ENCODE measurements at regions not wholly inside any gene's neighbourhood (a gene's known extent, or its start where the extent isn't known, plus 50 kb on each side); places are given as distances from the start of the nearest gene placed in this dataset.

GRCh38 chr2:4662161-4662779, 958.9 kb downstream of the DCDC2C start:
- no peaks in the 10 kb centered on the region for H3K9me3 ChIP-seq
- H3K36me3 ChIP-seq (ENCODE audit: control insufficient read depth, insufficient read depth, low read length) = no peaks in the 10 kb centered on the region
- peaks cover 5% of the 10 kb centered on the region; the same call in 1 of the 2 replicates for H3K4me1 ChIP-seq
- H3K4me3 ChIP-seq (ENCODE audit: low read depth, low read length) = no peak overlapping the region
- ChIA-PET POLR2A (no interaction called here), CTCF (no interaction called here)
- no peak overlapping the region for H3K4me3 Mint-ChIP-seq (ENCODE audit: unreplicated experiment)
- no peaks in the 10 kb centered on the region for H3K27me3 ChIP-seq (replicated peaks; ENCODE audit: control insufficient read depth, insufficient read depth, low read length)
- no peaks in the 10 kb centered on the region for H3K4me1 Mint-ChIP-seq (ENCODE audit: low read depth, unreplicated experiment)
- TF ChIP-seq, protein P1, sequence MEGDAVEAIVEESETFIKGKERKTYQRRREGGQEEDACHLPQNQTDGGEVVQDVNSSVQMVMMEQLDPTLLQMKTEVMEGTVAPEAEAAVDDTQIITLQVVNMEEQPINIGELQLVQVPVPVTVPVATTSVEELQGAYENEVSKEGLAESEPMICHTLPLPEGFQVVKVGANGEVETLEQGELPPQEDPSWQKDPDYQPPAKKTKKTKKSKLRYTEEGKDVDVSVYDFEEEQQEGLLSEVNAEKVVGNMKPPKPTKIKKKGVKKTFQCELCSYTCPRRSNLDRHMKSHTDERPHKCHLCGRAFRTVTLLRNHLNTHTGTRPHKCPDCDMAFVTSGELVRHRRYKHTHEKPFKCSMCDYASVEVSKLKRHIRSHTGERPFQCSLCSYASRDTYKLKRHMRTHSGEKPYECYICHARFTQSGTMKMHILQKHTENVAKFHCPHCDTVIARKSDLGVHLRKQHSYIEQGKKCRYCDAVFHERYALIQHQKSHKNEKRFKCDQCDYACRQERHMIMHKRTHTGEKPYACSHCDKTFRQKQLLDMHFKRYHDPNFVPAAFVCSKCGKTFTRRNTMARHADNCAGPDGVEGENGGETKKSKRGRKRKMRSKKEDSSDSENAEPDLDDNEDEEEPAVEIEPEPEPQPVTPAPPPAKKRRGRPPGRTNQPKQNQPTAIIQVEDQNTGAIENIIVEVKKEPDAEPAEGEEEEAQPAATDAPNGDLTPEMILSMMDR (IDR thresholded peaks at IDR 0.05; ENCODE audit: insufficient read depth in 1 of 2, low read depth in 1 of 2, low read length in 1 of 2, severe bottlenecking in 1 of 2, unreplicated experiment in 1 of 2) = no peak
- H3K27me3 Mint-ChIP-seq (ENCODE audit: insufficient read depth, unreplicated experiment) = no peaks in the 10 kb centered on the region
- H3K9me3 Mint-ChIP-seq (ENCODE audit: unreplicated experiment) = no peaks in the 10 kb centered on the region
- H3K27ac Mint-ChIP-seq (ENCODE audit: unreplicated experiment) = no peak overlapping the region
- H3K36me3 Mint-ChIP-seq (ENCODE audit: insufficient read depth, unreplicated experiment) = no peaks in the 10 kb centered on the region
- no peak for DNase-seq
- BruUV-seq (replicated peaks) = no TSS peak
- intact Hi-C loops (cut with micrococcal nuclease; ENCODE audit: unreplicated experiment) = no loop called here

DNA sequence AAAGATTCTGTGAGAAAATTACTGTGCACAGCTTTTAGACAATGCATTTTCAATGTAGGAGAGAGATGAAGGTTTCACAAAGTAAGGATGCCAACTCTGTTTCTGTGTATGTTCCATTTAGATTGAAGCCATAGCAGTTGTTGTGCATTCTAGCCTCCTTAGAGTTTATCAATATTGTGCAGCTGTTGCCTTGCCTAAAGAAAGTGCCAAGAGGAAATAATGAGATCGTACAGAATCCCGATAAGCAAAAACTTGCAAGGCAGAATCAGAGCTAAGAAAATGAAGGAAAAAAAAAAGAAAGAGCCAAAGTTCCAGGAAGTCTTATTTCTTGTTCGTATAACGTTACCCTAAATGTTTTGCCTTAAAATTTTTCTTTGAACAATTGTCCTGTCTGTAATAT, 965.0 kb downstream of the DCDC2C start:
- intact Hi-C loops (cut with micrococcal nuclease; ENCODE audit: unreplicated experiment) = no loop called here
- POLR2A ChIA-PET = no interaction called here
- no TSS peak for BruUV-seq (replicated peaks)

GRCh38 chr2:4670331-4670730, 967.0 kb downstream of the DCDC2C start:
- intact Hi-C loops (cut with micrococcal nuclease; ENCODE audit: unreplicated experiment) = no loop called here
- H3K27me3 Mint-ChIP-seq (ENCODE audit: insufficient read depth, unreplicated experiment) = no peaks in the 10 kb centered on the region
- TF ChIP-seq, protein P1 (IDR thresholded peaks at IDR 0.05; ENCODE audit: insufficient read depth in 1 of 2, low read depth in 1 of 2, low read length in 1 of 2, severe bottlenecking in 1 of 2, unreplicated experiment in 1 of 2) = no peak
- BruUV-seq (replicated peaks) = no TSS peak
- no peaks in the 10 kb centered on the region for H3K36me3 ChIP-seq (ENCODE audit: control insufficient read depth, insufficient read depth, low read length)
- POLR2A ChIA-PET = no interaction called here
- no peaks in the 10 kb centered on the region for H3K9me3 Mint-ChIP-seq (ENCODE audit: unreplicated experiment)
- CTCF ChIA-PET = no interaction called here
- no peaks in the 10 kb centered on the region for H3K27me3 ChIP-seq (replicated peaks; ENCODE audit: control insufficient read depth, insufficient read depth, low read length)
- no peak overlapping the region for H3K4me3 Mint-ChIP-seq (ENCODE audit: unreplicated experiment)
- H3K4me1 Mint-ChIP-seq (ENCODE audit: low read depth, unreplicated experiment) = no peaks in the 10 kb centered on the region
- no peak overlapping the region for H3K27ac Mint-ChIP-seq (ENCODE audit: unreplicated experiment)
- no peaks in the 10 kb centered on the region for H3K36me3 Mint-ChIP-seq (ENCODE audit: insufficient read depth, unreplicated experiment)
- no peak overlapping the region for H3K4me3 ChIP-seq (ENCODE audit: low read depth, low read length)
- H3K9me3 ChIP-seq = 0 out of 2 replicates have a peak, but pooled peaks cover 2% of the 10 kb centered on the region
- H3K4me1 ChIP-seq = no peaks in the 10 kb centered on the region
- no peak for DNase-seq

More for the DNA sequence above, 965.0 kb downstream of the DCDC2C start:
- no peak overlapping the region for H3K4me3 Mint-ChIP-seq (ENCODE audit: unreplicated experiment)
- no peaks in the 10 kb centered on the region for H3K27me3 Mint-ChIP-seq (ENCODE audit: insufficient read depth, unreplicated experiment)
- Histone ChIP-seq H3K27me3 (replicated peaks; ENCODE audit: control insufficient read depth, insufficient read depth, low read length) (no peaks in the 10 kb centered on the region), H3K36me3 (ENCODE audit: control insufficient read depth, insufficient read depth, low read length) (no peaks in the 10 kb centered on the region), H3K4me3 (ENCODE audit: low read depth, low read length) (no peak overlapping the region), H3K4me1 (no peaks in the 10 kb centered on the region), H3K9me3 (0 out of 2 replicates have a peak, but pooled peaks cover 2% of the 10 kb centered on the region)
- CTCF ChIA-PET = no interaction called here
- no peak overlapping the region for H3K27ac Mint-ChIP-seq (ENCODE audit: unreplicated experiment)
- TF ChIP-seq, protein P1 (IDR thresholded peaks at IDR 0.05; ENCODE audit: insufficient read depth in 1 of 2, low read depth in 1 of 2, low read length in 1 of 2, severe bottlenecking in 1 of 2, unreplicated experiment in 1 of 2) = no peak
- no peak for DNase-seq
- no peaks in the 10 kb centered on the region for H3K36me3 Mint-ChIP-seq (ENCODE audit: insufficient read depth, unreplicated experiment)
- H3K9me3 Mint-ChIP-seq (ENCODE audit: unreplicated experiment) = no peaks in the 10 kb centered on the region
- no peaks in the 10 kb centered on the region for H3K4me1 Mint-ChIP-seq (ENCODE audit: low read depth, unreplicated experiment)

Measured in Caco-2 (cell line).